A549 (cell line): ENCODE measurements at regions not wholly inside any gene's neighbourhood (a gene's known extent, or its start where the extent isn't known, plus 50 kb on each side); places are given as distances from the start of the nearest gene placed in this dataset.

Experiments
- ATAC-seq, 2 experiments: fragments of 200-7000 bp in 1 of 2; fragments of >200 bp in 1 of 2; cut with Nextera tagmentation in 1 of 2; cut with Tn5 transposase in 1 of 2; 3 replicates each; pipeline versions ENCODE4 v1.8.0 to v1.9.1; 2018 to 2020; ENCODE audit warnings: mild to moderate bottlenecking in 1 of 2, moderate library complexity in 1 of 2
- CTCF ChIA-PET: fragments of 300-600 bp; sonication (Branson Sonifier 250); formaldehyde crosslinking; extraction: SDS; loops from one replicate; lab custom pipeline; 2021; ENCODE audit warnings: antibody characterized with exemption, inconsistent platforms; lab: Yijun Ruan, JAX
- POLR2A ChIA-PET: fragments of 350-600 bp; formaldehyde crosslinking; extraction: SDS; loops from one replicate; lab custom pipeline; 2021; ENCODE audit warnings: antibody characterized with exemption, inconsistent platforms; lab: Yijun Ruan, JAX
- DNase-seq, 2 experiments: peaks; one replicate each; pipeline versions ENCODE4 v3.0.0 to v3.0.0-alpha.2; 2011 to 2016; ENCODE audit warnings: low read depth in 1 of 2, low spot score in 1 of 2
- FAIRE-seq: peaks from 2 replicates; lab custom pipeline; 2011; peaks lifted over from hg19 to GRCh38; lab: Jason Lieb, UNC
- H3K27ac ChIP-seq, 2 experiments: fragments of >200 bp; sonication (Bioruptor Twin); formaldehyde crosslinking; 3 replicates each; pipeline ENCODE4 v1.5.1; 2016 to 2017
- H3K4me1 ChIP-seq: fragments of >200 bp; sonication (Bioruptor Twin); formaldehyde crosslinking; 3 replicates; pipeline ENCODE4 v1.6.1; 2016
- H3K4me2 ChIP-seq: fragments of >200 bp; sonication (Bioruptor Twin); formaldehyde crosslinking; 3 replicates; pipeline ENCODE4 v1.6.1; 2016
- H3K4me3 ChIP-seq: fragments of >200 bp; sonication (Bioruptor Twin); formaldehyde crosslinking; 3 replicates; pipeline ENCODE4 v1.5.1; 2016
- H3K9me3 ChIP-seq: fragments of >200 bp; sonication (Bioruptor Twin); formaldehyde crosslinking; 3 replicates; pipeline ENCODE4 v1.6.1; 2016
- CBX8 ChIP-seq: fragments of 200-600 bp; sonication (generic); IDR thresholded peaks from 2 replicates; pipeline ENCODE4 v1.6.1; 2016
- CEBPB ChIP-seq, 2 experiments: fragments of >200 bp in 1 of 2; sonication (Bioruptor Twin) in 1 of 2; formaldehyde crosslinking in 1 of 2; IDR thresholded peaks; 2 replicates each; pipeline ENCODE4 v1.6.1; 2012 to 2016
- EHMT2 ChIP-seq: fragments of 200-600 bp; sonication (generic); IDR thresholded peaks from 2 replicates; pipeline ENCODE4 v1.6.1; 2016; ENCODE audit warnings: antibody characterized with exemption, low read depth, mild to moderate bottlenecking, moderate library complexity
- EP300 ChIP-seq, 2 experiments: fragments of >200 bp; sonication (Bioruptor Twin); formaldehyde crosslinking; IDR thresholded peaks; 2 replicates in 1 of 2; 3 replicates in 1 of 2; pipeline ENCODE4 v1.6.1; 2016 to 2017
- FOSL2 ChIP-seq, 2 experiments: fragments of 450-650 bp in 1 of 2; fragments of >200 bp in 1 of 2; sonication (Bioruptor Twin) in 1 of 2; formaldehyde crosslinking; IDR thresholded peaks; 2 replicates each; pipeline versions ENCODE4 v1.5.0 to v1.6.1; 2016 to 2020; ENCODE audit warnings: mild to moderate bottlenecking in 1 of 2, moderate library complexity in 1 of 2
- FOXS1 ChIP-seq: fragments of 250-450 bp; sonication (Bioruptor Pico); IDR thresholded peaks from 2 replicates; pipeline ENCODE4 v1.5.0; 2020; ENCODE audit warnings: mild to moderate bottlenecking, moderate library complexity
- HOXB5 ChIP-seq: fragments of 250-450 bp; sonication (Bioruptor Pico); IDR thresholded peaks from 2 replicates; pipeline ENCODE4 v1.5.0; 2020; ENCODE audit warnings: mild to moderate bottlenecking, moderate library complexity
- JUNB ChIP-seq: fragments of >200 bp; sonication (Bioruptor Twin); formaldehyde crosslinking; IDR thresholded peaks from 2 replicates; pipeline ENCODE4 v1.6.1; 2016
- KDM1A ChIP-seq: fragments of 200-600 bp; sonication (generic); IDR thresholded peaks from 2 replicates; pipeline ENCODE4 v1.6.1; 2016; ENCODE audit warnings: low read depth, mild to moderate bottlenecking
- KDM5A ChIP-seq: fragments of 200-600 bp; sonication (generic); IDR thresholded peaks from 2 replicates; pipeline ENCODE4 v1.6.1; 2016; ENCODE audit warnings: antibody characterized with exemption, mild to moderate bottlenecking
- NFE2L2 ChIP-seq: fragments of 150-350 bp; conservative IDR thresholded peaks from 2 replicates; pipeline ENCODE4 v1.6.1; 2014; ENCODE audit warnings: low read length
- NPAS2 ChIP-seq: fragments of 250-450 bp; sonication (Bioruptor Pico); IDR thresholded peaks from 2 replicates; pipeline ENCODE4 v1.8.0; 2022; ENCODE audit warnings: mild to moderate bottlenecking, moderate library complexity, borderline replicate concordance
- RAD21 ChIP-seq, 2 experiments: fragments of >200 bp in 1 of 2; sonication (Bioruptor Twin) in 1 of 2; formaldehyde crosslinking in 1 of 2; IDR thresholded peaks in 1 of 2; conservative IDR thresholded peaks in 1 of 2; 2 replicates in 1 of 2; 3 replicates in 1 of 2; pipeline ENCODE4 v1.6.1; 2012 to 2018; ENCODE audit warnings: inconsistent platforms in 1 of 2
- RARB ChIP-seq: fragments of 250-450 bp; sonication (Bioruptor Pico); IDR thresholded peaks from 2 replicates; pipeline ENCODE4 v1.8.0; 2021; ENCODE audit warnings: mild to moderate bottlenecking, moderate library complexity
- SREBF2 ChIP-seq: fragments of 450-650 bp; IDR thresholded peaks from 2 replicates; pipeline ENCODE4 v1.6.1; 2014; ENCODE audit warnings: mild to moderate bottlenecking, moderate library complexity
- WGBS: methylation state at CpG from one replicate; pipeline ENCODE4 v1.1.6; 2017; ENCODE audit errors: missing lambda C conversion rate; 5-methylcytosine and 5-hydroxymethylcytosine counted together
- TF ChIP-seq, protein P1 (sequence below): fragments of 450-650 bp; IDR thresholded peaks from 2 replicates; pipeline ENCODE4 v1.6.1; 2014; ENCODE audit warnings: antibody characterized with exemption
- TF ChIP-seq, protein P2 (sequence below): fragments of >200 bp; sonication (Bioruptor Twin); formaldehyde crosslinking; IDR thresholded peaks from 3 replicates; pipeline ENCODE4 v1.6.1; 2016
- TF ChIP-seq, protein P3 (sequence below): fragments of 200-600 bp; sonication (generic); IDR thresholded peaks from 2 replicates; pipeline ENCODE4 v1.6.1; 2016; ENCODE audit warnings: antibody characterized with exemption, mild to moderate bottlenecking, moderate library complexity
- TF ChIP-seq, protein P4 (sequence below): fragments of >200 bp; sonication (Bioruptor Twin); formaldehyde crosslinking; IDR thresholded peaks from 3 replicates; pipeline ENCODE4 v1.5.1; 2016
- TF ChIP-seq, protein P5 (sequence below): IDR thresholded peaks from 2 replicates; pipeline ENCODE4 v1.6.1; 2012

DNA sequence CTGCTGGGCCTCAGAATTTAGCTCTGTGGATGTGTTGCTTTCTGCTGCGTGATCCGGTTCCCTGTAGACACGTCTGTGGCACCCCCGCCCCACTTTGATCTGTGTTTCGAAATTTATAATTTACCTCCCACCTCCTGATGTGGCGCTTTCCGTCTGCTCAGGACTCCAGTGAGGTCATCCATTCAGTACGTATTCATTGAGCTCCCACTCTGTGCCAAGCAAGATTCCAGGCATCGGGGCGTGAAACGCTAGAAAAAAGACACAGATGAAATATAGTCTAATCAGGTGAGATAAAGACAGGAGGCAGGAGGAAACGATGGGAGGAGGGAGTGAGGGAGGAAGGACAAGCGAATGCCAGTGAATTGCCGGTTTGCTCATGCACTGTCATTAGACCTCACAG is 431.9 kb upstream of the SULF2 start:
- H3K4me3 ChIP-seq, result no peak overlapping the region
- TF ChIP-seq, protein P1, sequence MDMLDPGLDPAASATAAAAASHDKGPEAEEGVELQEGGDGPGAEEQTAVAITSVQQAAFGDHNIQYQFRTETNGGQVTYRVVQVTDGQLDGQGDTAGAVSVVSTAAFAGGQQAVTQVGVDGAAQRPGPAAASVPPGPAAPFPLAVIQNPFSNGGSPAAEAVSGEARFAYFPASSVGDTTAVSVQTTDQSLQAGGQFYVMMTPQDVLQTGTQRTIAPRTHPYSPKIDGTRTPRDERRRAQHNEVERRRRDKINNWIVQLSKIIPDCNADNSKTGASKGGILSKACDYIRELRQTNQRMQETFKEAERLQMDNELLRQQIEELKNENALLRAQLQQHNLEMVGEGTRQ, result no peak
- no peak for TF ChIP-seq EP300 (IDR thresholded peaks at IDR 0.05)
- TF ChIP-seq HOXB5, result no peak
- no peak for TF ChIP-seq EHMT2
- no peak for TF ChIP-seq CBX8
- TF ChIP-seq, protein P2, sequence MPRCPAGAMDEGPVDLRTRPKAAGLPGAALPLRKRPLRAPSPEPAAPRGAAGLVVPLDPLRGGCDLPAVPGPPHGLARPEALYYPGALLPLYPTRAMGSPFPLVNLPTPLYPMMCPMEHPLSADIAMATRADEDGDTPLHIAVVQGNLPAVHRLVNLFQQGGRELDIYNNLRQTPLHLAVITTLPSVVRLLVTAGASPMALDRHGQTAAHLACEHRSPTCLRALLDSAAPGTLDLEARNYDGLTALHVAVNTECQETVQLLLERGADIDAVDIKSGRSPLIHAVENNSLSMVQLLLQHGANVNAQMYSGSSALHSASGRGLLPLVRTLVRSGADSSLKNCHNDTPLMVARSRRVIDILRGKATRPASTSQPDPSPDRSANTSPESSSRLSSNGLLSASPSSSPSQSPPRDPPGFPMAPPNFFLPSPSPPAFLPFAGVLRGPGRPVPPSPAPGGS, result no peak
- no peak for TF ChIP-seq FOXS1
- TF ChIP-seq, protein P3, sequence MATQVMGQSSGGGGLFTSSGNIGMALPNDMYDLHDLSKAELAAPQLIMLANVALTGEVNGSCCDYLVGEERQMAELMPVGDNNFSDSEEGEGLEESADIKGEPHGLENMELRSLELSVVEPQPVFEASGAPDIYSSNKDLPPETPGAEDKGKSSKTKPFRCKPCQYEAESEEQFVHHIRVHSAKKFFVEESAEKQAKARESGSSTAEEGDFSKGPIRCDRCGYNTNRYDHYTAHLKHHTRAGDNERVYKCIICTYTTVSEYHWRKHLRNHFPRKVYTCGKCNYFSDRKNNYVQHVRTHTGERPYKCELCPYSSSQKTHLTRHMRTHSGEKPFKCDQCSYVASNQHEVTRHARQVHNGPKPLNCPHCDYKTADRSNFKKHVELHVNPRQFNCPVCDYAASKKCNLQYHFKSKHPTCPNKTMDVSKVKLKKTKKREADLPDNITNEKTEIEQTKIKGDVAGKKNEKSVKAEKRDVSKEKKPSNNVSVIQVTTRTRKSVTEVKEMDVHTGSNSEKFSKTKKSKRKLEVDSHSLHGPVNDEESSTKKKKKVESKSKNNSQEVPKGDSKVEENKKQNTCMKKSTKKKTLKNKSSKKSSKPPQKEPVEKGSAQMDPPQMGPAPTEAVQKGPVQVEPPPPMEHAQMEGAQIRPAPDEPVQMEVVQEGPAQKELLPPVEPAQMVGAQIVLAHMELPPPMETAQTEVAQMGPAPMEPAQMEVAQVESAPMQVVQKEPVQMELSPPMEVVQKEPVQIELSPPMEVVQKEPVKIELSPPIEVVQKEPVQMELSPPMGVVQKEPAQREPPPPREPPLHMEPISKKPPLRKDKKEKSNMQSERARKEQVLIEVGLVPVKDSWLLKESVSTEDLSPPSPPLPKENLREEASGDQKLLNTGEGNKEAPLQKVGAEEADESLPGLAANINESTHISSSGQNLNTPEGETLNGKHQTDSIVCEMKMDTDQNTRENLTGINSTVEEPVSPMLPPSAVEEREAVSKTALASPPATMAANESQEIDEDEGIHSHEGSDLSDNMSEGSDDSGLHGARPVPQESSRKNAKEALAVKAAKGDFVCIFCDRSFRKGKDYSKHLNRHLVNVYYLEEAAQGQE, result no peak
- no peak for TF ChIP-seq RAD21 (conservative IDR thresholded peaks at IDR 0.05 in 1 of 2, IDR thresholded peaks at IDR 0.05 in 1 of 2)
- TF ChIP-seq, protein P4, sequence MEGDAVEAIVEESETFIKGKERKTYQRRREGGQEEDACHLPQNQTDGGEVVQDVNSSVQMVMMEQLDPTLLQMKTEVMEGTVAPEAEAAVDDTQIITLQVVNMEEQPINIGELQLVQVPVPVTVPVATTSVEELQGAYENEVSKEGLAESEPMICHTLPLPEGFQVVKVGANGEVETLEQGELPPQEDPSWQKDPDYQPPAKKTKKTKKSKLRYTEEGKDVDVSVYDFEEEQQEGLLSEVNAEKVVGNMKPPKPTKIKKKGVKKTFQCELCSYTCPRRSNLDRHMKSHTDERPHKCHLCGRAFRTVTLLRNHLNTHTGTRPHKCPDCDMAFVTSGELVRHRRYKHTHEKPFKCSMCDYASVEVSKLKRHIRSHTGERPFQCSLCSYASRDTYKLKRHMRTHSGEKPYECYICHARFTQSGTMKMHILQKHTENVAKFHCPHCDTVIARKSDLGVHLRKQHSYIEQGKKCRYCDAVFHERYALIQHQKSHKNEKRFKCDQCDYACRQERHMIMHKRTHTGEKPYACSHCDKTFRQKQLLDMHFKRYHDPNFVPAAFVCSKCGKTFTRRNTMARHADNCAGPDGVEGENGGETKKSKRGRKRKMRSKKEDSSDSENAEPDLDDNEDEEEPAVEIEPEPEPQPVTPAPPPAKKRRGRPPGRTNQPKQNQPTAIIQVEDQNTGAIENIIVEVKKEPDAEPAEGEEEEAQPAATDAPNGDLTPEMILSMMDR, result no peak
- TF ChIP-seq JUNB, result no peak
- TF ChIP-seq SREBF2, result no peak
- no peak for TF ChIP-seq NFE2L2
- TF ChIP-seq CEBPB (IDR thresholded peaks at IDR 0.05), result no peak
- TF ChIP-seq FOSL2 (IDR thresholded peaks at IDR 0.05), result no peak
- TF ChIP-seq FOSL2 (CRISPR knock-in tag; IDR thresholded peaks at IDR 0.05), result no peak
- TF ChIP-seq KDM1A, result no peak
- TF ChIP-seq, protein P5, sequence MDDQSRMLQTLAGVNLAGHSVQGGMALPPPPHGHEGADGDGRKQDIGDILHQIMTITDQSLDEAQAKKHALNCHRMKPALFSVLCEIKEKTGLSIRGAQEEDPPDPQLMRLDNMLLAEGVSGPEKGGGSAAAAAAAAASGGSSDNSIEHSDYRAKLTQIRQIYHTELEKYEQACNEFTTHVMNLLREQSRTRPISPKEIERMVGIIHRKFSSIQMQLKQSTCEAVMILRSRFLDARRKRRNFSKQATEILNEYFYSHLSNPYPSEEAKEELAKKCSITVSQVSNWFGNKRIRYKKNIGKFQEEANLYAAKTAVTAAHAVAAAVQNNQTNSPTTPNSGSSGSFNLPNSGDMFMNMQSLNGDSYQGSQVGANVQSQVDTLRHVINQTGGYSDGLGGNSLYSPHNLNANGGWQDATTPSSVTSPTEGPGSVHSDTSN, result no peak
- CTCF ChIA-PET, result interaction anchor here (0.9 to 1.3 kb wide), 2 partner anchors 10 to 403 kb away, joined by 3 read pairs; no protein-coding TSS in a partner anchor
- H3K4me1 ChIP-seq, result no peaks in the 10 kb centered on the region
- H3K9me3 ChIP-seq, result no peaks in the 10 kb centered on the region
- H3K4me2 ChIP-seq, result no peak overlapping the region
- ATAC-seq (no peak), DNase-seq (no peak), FAIRE-seq (no peak)
- WGBS, result 73% methylated on average over 14 of the region's 14 CpGs
- no peak overlapping the region for H3K27ac ChIP-seq
- POLR2A ChIA-PET, result no interaction called here

DNA sequence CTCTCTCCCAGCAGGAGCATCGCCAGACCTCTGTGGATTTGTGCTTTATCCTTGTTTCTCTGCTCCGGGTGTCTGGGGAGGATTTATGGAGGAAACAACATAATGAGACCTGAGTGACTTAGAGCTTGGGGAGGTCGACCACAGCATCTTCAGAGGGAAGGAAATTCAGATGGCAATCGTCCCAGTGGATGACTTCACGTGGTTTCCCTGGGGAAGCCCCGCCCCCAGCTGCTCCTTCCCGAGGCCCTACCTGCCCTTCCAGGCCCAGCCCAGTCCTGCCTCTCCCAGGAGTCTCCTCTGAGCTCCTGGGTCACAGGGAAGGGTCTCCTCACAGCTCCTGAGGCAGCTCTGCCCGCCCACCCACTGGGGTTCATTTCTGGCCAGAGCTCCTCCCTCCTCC is 430.3 kb upstream of the SULF2 start:
- no peak overlapping the region for H3K4me3 ChIP-seq
- no peak for TF ChIP-seq RARB (CRISPR knock-in tag)
- no peak for TF ChIP-seq KDM5A
- no peak for TF ChIP-seq NPAS2
- TF ChIP-seq, all 56 proteins: peak for 0
- ChIA-PET CTCF (interaction anchor here (0.5 kb wide), 1 partner anchor 75 kb away, joined by 3 read pairs; no protein-coding TSS in a partner anchor), POLR2A (no interaction called here)
- DNase-seq (no peak), FAIRE-seq (no peak), ATAC-seq (no peak)
- H3K9me3 ChIP-seq, result no peaks in the 10 kb centered on the region
- H3K4me1 ChIP-seq, result no peaks in the 10 kb centered on the region
- H3K27ac ChIP-seq, result no peak overlapping the region
- 29% methylated on average over 8 of the region's 8 CpGs for WGBS
- H3K4me2 ChIP-seq, result no peak overlapping the region
